GM23248 (cell line): ENCODE measurements at regions not wholly inside any gene's neighbourhood (a gene's known extent, or its start where the extent isn't known, plus 50 kb on each side); places are given as distances from the start of the nearest gene placed in this dataset.

Experiments
- EZH2 ChIP-seq: fragments of 200-600 bp; sonication (generic); IDR thresholded peaks from 2 replicates; pipeline ENCODE4 v1.6.1; 2018; ENCODE audit warnings: antibody characterized with exemption, mild to moderate bottlenecking; ENCODE audit not compliant: insufficient read depth, poor library complexity, severe bottlenecking
- EZH2phosphoT487 ChIP-seq: fragments of 200-600 bp; sonication (generic); IDR thresholded peaks from 2 replicates; pipeline ENCODE4 v1.6.1; 2018; ENCODE audit warnings: antibody characterized with exemption, moderate library complexity, mild to moderate bottlenecking, low read depth; ENCODE audit not compliant: insufficient read depth

GRCh38 chr14:29089849-29090248 lies 323.3 kb downstream of the FOXG1 start:
- TF ChIP-seq EZH2phosphoT487 (no peak), EZH2 (no peak)
